Subcutaneous abdominal adipose tissue (tissue), 5 donors: ENCODE measurements at regions not wholly inside any gene's neighbourhood (a gene's known extent, or its start where the extent isn't known, plus 50 kb on each side); places are given as distances from the start of the nearest gene placed in this dataset.

ENCODE experiments used
- H3K27ac ChIP-seq: one replicate; pipeline ENCODE4 v1.7.0; 2013; ENCODE audit warnings: low read depth, mild to moderate bottlenecking, inconsistent platforms, low read length, moderate library complexity
- H3K27me3 ChIP-seq, 5 donors: one replicate each; pipeline ENCODE4 v1.7.0; 2013; ENCODE audit warnings: low read length in 5 of 5, inconsistent platforms in 1 of 5; ENCODE audit not compliant: control insufficient read depth in 5 of 5, insufficient read depth in 4 of 5
- H3K36me3 ChIP-seq, 5 donors: one replicate each; pipeline ENCODE4 v1.7.0; 2013; ENCODE audit warnings: low read length in 5 of 5; ENCODE audit not compliant: control insufficient read depth in 5 of 5, insufficient read depth in 5 of 5
- H3K4me1 ChIP-seq, 5 donors: one replicate each; pipeline ENCODE4 v1.7.0; 2013; ENCODE audit warnings: low read length in 5 of 5, mild to moderate bottlenecking in 3 of 5, moderate library complexity in 1 of 5; ENCODE audit not compliant: control insufficient read depth in 5 of 5, insufficient read depth in 5 of 5
- H3K4me3 ChIP-seq, 5 donors: one replicate each; pipeline ENCODE4 v1.7.0; 2013; ENCODE audit warnings: low read length in 5 of 5, low read depth in 1 of 5
- H3K9ac ChIP-seq, 5 donors: one replicate each; pipeline ENCODE4 v1.7.0; 2013; ENCODE audit warnings: low read length in 5 of 5, mild to moderate bottlenecking in 4 of 5, moderate library complexity in 3 of 5
- H3K9me3 ChIP-seq, 5 donors: one replicate each; pipeline ENCODE4 v1.7.0; 2013; ENCODE audit warnings: low read length in 5 of 5; ENCODE audit not compliant: control insufficient read depth in 5 of 5
- donor health status: healthy.
- donor health status: healthy.
- donor health status: healthy.
- donor health status: healthy.
- donor health status: healthy.

GRCh38 chr18:73254564-73254963 is 386.8 kb upstream of the NETO1 start:
- Histone ChIP-seq H3K4me1 (no peaks in the 10 kb centered on the region), H3K27ac (no peak overlapping the region), H3K4me3 (no peak overlapping the region), H3K36me3 (no peaks in the 10 kb centered on the region), H3K27me3 (no peaks in the 10 kb centered on the region), H3K9ac (no peak overlapping the region), H3K9me3 (no peaks in the 10 kb centered on the region)

GRCh38 chr18:73249030-73249429 is 381.2 kb upstream of the NETO1 start:
- no peak overlapping the region for H3K9ac ChIP-seq
- no peaks in the 10 kb centered on the region for H3K4me1 ChIP-seq
- no peaks in the 10 kb centered on the region for H3K9me3 ChIP-seq
- H3K36me3 ChIP-seq, result no peaks in the 10 kb centered on the region
- no peaks in the 10 kb centered on the region for H3K27me3 ChIP-seq
- H3K4me3 ChIP-seq, result no peak overlapping the region
- H3K27ac ChIP-seq, result no peak overlapping the region

GRCh38 chr18:73246763-73247162 is 379.0 kb upstream of the NETO1 start:
- Histone ChIP-seq H3K9ac (no peak overlapping the region), H3K27ac (no peak overlapping the region), H3K27me3 (no peaks in the 10 kb centered on the region), H3K4me1 (no peaks in the 10 kb centered on the region), H3K9me3 (no peaks in the 10 kb centered on the region), H3K4me3 (no peak overlapping the region), H3K36me3 (no peaks in the 10 kb centered on the region)

GRCh38 chr18:73245345-73245744 is 377.6 kb upstream of the NETO1 start:
- H3K4me3 ChIP-seq, result no peak overlapping the region
- no peaks in the 10 kb centered on the region for H3K4me1 ChIP-seq
- H3K36me3 ChIP-seq, result no peaks in the 10 kb centered on the region
- H3K27me3 ChIP-seq, result no peaks in the 10 kb centered on the region
- H3K9me3 ChIP-seq, result no peaks in the 10 kb centered on the region
- H3K27ac ChIP-seq, result no peak overlapping the region
- no peak overlapping the region for H3K9ac ChIP-seq

GRCh38 chr18:73244401-73244800 is 376.6 kb upstream of the NETO1 start:
- no peaks in the 10 kb centered on the region for H3K9me3 ChIP-seq
- H3K27ac ChIP-seq, result no peak overlapping the region

GRCh38 chr18:73240899-73241298 is 373.1 kb upstream of the NETO1 start:
- no peaks in the 10 kb centered on the region for H3K36me3 ChIP-seq
- H3K9me3 ChIP-seq, result peaks cover 0 to 2% (median 0%) of the 10 kb centered on the region in 5 donors
- no peak overlapping the region for H3K27ac ChIP-seq
- H3K27me3 ChIP-seq, result no peaks in the 10 kb centered on the region
- H3K9ac ChIP-seq, result no peak overlapping the region
- no peaks in the 10 kb centered on the region for H3K4me1 ChIP-seq
- no peak overlapping the region for H3K4me3 ChIP-seq

More at GRCh38 chr18:73244401-73244800, 376.6 kb upstream of the NETO1 start:
- Histone ChIP-seq H3K27me3 (no peaks in the 10 kb centered on the region), H3K36me3 (no peaks in the 10 kb centered on the region), H3K4me3 (no peak overlapping the region), H3K4me1 (no peaks in the 10 kb centered on the region), H3K9ac (no peak overlapping the region)

GRCh38 chr18:73235921-73236320 is 368.1 kb upstream of the NETO1 start:
- no peak overlapping the region for H3K4me3 ChIP-seq
- H3K27ac ChIP-seq, result no peak overlapping the region
- H3K4me1 ChIP-seq, result no peaks in the 10 kb centered on the region
- H3K9me3 ChIP-seq, result peaks cover 0 to 2% (median 0%) of the 10 kb centered on the region in 5 donors
- H3K9ac ChIP-seq, result no peak overlapping the region
- H3K27me3 ChIP-seq, result no peaks in the 10 kb centered on the region
- H3K36me3 ChIP-seq, result no peaks in the 10 kb centered on the region

GRCh38 chr18:73235491-73235890 is 367.7 kb upstream of the NETO1 start:
- H3K9me3 ChIP-seq, result peaks cover 0 to 2% (median 0%) of the 10 kb centered on the region in 5 donors
- no peaks in the 10 kb centered on the region for H3K36me3 ChIP-seq
- H3K27ac ChIP-seq, result no peak overlapping the region
- no peaks in the 10 kb centered on the region for H3K27me3 ChIP-seq
- no peak overlapping the region for H3K9ac ChIP-seq
- no peak overlapping the region for H3K4me3 ChIP-seq
- no peaks in the 10 kb centered on the region for H3K4me1 ChIP-seq

GRCh38 chr18:73232933-73233332 is 365.1 kb upstream of the NETO1 start:
- Histone ChIP-seq H3K9me3 (no peaks in the 10 kb centered on the region), H3K4me1 (no peaks in the 10 kb centered on the region), H3K27ac (no peak overlapping the region), H3K27me3 (no peaks in the 10 kb centered on the region), H3K4me3 (no peak overlapping the region), H3K9ac (no peak overlapping the region), H3K36me3 (no peaks in the 10 kb centered on the region)

GRCh38 chr18:73220663-73221062 is 352.9 kb upstream of the NETO1 start:
- Histone ChIP-seq H3K27ac (no peak overlapping the region), H3K36me3 (no peaks in the 10 kb centered on the region), H3K9ac (no peak overlapping the region), H3K4me1 (peaks cover 0 to 2% (median 0%) of the 10 kb centered on the region in 5 donors), H3K27me3 (no peaks in the 10 kb centered on the region), H3K9me3 (peaks cover 5 to 33% (median 23%) of the 10 kb centered on the region in 5 donors), H3K4me3 (no peak overlapping the region)

- H3K9me3 ChIP-seq, result peaks cover 5 to 33% (median 20%) of the 10 kb centered on the region in 5 donors
- H3K27me3 ChIP-seq, result no peaks in the 10 kb centered on the region
- no peak overlapping the region for H3K4me3 ChIP-seq
- no peak overlapping the region for H3K27ac ChIP-seq
- peaks cover 0 to 2% (median 0%) of the 10 kb centered on the region in 5 donors for H3K4me1 ChIP-seq
- no peak overlapping the region for H3K9ac ChIP-seq
- no peaks in the 10 kb centered on the region for H3K36me3 ChIP-seq
Observed at GRCh38 chr18:73218293-73218692, 350.5 kb upstream of the NETO1 start.
